HG02885 (cell line): ENCODE measurements at regions not wholly inside any gene's neighbourhood (a gene's known extent, or its start where the extent isn't known, plus 50 kb on each side); places are given as distances from the start of the nearest gene placed in this dataset.

Source experiments
- ATAC-seq: cut with Tn5 transposase; IDR thresholded peaks from one replicate; pipeline ENCODE4 v1.9.1; 2021; ENCODE audit warnings: mild to moderate bottlenecking; ENCODE audit not compliant: unreplicated experiment, poor library complexity

DNA sequence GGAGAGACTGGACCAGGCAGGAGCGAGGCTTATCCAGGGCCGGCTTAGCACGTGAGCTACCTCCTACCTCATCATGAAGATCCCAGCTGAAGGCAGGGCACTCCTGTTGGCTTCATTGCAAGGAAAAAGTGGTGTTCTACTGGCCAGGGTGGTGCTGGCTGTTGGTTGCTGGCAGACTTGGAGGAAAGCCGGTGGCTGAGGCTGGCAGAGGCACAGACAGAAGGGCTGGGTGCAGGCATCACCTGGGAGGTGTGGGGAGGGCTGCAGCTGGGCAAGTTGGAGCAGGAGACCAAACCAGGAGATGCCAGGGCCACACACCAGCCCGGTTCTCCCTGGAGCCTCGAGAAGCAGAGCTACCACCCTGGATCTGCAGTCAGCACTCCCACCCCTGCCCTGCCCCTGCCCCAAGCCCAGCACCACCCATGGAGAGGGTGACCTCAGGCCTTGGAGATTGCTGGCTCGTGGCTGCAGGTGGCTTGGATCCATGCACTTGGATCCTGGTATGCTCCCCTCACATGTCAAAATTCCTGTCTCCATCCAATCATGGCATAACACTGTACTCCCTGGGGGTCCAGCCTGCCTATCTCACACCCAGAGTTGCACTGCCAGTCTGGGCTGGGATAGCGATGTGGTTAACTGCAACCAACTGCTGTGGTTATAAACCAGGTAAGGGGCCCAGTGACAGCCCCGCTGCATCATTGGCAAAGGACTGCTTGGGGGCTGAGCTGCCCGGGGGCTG lies 49.7 kb downstream of the GLI2 start:
- no peak for ATAC-seq

DNA sequence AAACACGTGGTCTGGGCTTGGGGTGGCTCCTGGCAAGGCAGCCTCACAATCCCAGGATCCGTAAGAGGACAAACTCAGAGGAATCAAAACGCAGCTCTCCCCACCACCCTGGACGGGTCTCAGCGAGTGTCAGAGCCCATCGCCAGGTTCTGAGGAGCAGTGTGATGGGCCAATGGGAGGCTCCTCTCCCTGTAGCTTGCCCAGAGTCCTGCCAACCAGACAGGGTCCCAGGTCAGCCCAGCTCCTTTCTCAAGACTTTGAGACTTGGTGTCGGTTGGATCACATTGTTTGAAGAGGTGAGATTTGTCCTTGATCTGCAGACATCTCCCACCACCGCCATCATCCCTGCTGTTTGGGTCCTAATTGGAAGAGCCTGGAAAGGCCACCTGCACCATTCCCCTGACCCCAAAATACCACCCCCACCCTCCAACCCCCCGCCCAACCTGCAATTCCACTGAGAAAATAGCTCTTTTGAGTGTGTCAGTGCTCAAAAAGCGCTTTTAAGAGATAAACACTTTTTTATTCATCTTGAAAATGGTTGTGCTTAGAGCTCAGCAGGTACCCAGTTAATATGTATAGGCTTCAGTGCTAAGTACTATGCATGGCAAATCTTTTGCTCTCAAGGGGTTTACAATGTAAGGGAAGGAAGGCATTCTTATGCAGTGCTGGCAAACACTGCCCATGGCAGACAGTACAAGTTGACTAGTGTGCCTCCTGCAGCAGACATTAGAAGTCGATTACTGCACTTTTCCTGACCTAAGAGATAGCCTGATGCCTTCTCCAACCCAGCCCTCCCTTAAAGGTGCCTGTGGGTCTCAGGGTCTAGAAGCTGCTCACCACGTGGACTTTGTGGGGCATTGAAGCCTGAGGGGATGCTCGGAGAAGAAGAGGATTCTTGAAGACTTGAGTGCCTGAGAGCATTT lies 50.6 kb downstream of the GLI2 start:
- no peak for ATAC-seq

- ATAC-seq, result no peak
Measured at GRCh38 chr2:120787111-120787821, 51.6 kb downstream of the GLI2 start.

- no peak for ATAC-seq
Measured at GRCh38 chr2:120787822-120788700, 52.4 kb downstream of the GLI2 start.

DNA sequence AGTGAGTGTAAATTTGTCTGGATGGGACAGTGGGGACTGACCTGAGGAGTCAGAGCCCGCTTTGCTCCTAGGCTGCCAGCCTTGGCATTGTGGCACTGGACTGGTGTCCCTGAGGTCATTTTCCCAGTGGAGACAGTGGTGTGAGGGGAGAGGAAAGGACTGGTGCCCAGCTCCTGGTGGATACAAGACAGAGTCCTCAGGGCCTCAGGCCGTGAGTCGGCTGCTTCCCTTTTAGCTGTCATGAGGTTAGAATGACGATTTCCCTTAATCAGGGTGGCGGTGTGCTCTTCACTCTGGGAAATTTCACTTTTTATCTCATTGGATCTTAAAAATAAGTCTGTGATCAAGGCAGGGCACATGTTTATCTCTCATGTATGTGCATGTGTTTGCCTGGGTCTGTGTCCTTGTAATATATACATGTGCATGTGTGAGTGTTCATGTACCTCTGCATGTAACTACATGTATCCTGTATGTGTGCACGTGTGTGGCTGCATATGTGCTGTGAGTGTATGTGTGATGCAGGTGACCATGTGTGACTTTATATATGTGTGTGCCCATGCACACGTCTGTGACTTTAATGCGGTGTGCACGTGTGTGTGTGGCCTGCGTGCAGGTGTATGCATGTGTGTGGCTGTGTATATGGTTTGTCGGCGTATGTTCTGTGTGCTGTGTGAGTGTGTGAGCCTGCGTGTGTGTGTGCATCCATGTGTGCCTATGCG lies 55.7 kb downstream of the GLI2 start:
- no peak for ATAC-seq

- ATAC-seq, result no peak
Measured at GRCh38 chr2:120791962-120792297, 56.3 kb downstream of the GLI2 start.

DNA sequence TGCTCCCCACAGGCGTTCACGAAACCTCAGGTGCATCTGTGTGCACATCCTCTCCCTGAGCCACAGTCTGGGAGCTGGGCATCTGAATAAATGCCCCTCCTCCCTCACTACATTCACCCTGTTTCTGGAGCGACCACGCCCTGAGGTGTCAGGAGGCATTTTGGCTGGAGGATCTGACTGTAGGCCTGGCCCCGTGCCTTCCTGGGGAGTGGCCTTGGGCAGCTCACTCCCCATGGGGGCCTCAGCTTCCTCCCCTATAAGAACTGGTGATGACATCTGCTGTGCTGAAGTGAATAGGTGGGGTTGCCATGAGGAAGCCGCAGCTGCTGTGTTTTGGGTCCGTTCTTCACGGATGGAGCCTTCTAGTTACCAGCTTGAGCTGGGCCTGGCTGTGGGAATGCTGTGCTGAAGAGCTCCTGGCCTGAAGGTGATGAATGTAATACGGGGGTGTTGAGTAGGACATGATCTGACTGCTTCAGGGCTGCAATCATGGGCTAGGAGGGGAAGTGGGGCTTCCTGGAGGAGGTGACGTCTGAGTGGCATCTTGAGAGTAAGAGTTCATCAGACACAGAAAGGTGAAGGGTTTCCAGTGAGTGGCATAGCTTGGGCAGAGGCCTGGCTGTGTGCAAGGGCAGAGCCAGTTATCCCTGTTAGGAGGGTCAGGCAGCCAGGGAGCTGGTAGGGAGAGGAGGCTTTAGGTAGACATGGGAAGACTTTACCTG lies 58.2 kb downstream of the GLI2 start:
- ATAC-seq, result no peak

- no peak for ATAC-seq
Measured at GRCh38 chr2:120794716-120795115, 59.0 kb downstream of the GLI2 start.

GRCh38 chr2:120796094-120796493 lies 60.4 kb downstream of the GLI2 start:
- ATAC-seq, result no peak

DNA sequence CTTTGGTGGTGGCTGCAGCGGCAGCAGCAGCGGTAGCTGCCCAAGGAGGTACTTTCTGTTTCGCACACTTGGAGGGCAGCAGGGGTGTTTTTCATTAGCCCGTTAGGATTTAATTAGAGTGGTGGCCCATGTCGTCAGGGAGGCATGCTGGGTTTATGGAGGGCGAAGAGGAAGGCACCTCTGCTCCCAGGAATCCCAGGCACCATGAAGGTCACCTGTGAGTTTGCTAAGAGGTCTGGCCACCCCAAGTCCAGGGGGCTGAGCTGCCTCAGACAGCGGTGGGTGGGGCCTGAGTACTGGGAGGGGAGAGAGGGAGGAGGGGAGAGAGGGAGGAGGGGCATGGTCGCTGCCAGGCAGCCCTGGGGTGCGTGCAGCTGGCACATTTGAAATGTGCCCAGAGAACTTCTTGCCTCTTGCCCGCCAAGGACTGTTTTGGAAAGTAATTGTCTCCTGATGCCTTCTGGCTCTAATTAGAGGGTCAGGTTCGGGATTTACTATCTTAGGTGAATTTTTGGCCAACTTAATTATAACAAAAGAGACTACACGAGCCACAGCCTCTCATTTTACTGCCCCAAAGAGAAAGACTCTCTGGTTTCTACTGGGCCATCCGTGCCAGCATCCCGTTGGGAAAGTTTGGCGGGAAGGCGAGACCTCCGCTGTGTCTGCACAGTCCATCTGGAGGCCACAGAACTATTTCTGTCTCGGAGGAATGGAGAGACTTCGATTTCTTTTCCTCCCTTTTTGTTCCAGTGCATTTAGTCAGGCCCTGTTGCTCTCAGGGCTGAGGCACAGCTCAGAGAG lies 62.0 kb downstream of the GLI2 start:
- no peak for ATAC-seq

- ATAC-seq, result no peak
Measured at GRCh38 chr2:120798567-120799247, 63.0 kb downstream of the GLI2 start.

GRCh38 chr2:120802158-120802557 lies 66.5 kb downstream of the GLI2 start:
- no peak for ATAC-seq

- ATAC-seq, result peak; percentile 53
Measured at GRCh38 chr2:120802867-120803484, 67.3 kb downstream of the GLI2 start.

- no peak for ATAC-seq
Measured at GRCh38 chr2:120803764-120804335, 68.2 kb downstream of the GLI2 start.

GRCh38 chr2:120804459-120804858 lies 68.8 kb downstream of the GLI2 start:
- no peak for ATAC-seq

DNA sequence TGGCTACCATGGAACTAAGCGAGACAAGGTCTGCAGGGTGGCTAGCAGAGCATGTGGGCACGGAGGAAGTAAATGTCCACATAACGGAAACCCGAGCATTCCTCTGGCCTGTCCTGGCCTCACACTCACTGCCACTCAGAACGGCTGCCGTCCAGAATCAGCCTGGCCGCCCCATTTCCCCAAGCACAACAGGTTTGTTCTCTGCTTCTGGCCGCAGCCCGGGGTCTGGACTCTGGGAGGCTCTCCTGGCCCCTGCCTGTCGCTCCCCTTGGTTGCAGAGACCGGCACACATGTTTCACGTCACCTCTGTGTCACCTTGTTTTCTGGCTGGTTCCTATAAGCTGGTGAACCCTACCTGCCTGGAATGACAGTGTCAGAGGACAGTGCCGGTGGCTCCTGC lies 69.3 kb downstream of the GLI2 start:
- ATAC-seq, result no peak

DNA sequence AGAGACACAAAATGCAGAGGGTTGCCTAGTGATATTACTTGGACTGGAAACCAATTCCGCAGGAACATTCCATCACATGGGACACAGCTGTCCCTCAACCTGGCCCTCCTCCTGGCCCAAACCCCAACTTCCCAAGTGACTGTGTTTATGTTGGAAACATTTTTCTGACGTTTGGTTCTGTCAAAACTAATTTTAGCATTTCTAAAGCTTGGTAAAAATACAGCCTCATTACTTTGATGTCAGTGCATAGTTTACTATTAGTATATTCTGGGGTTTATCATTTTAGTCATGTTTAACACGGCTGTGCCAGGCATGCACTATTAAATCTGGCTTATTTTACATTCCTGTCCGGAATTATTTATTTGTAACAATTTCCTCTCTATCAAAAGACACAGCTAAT lies 69.9 kb downstream of the GLI2 start:
- no peak for ATAC-seq
